CD4-positive, alpha-beta memory T cell (primary cell): ENCODE measurements at regions not wholly inside any gene's neighbourhood (a gene's known extent, or its start where the extent isn't known, plus 50 kb on each side); places are given as distances from the start of the nearest gene placed in this dataset.

Experiments used
- CTCF ChIA-PET: fragments of 350-600 bp; sonication (Branson Sonifier 250); formaldehyde crosslinking; loops from one replicate; lab custom pipeline; 2021; ENCODE audit warnings: inconsistent platforms; ENCODE audit not compliant: partially characterized antibody; lab: Charles Lee
- POLR2A ChIA-PET: fragments of 350-600 bp; sonication (Branson Sonifier 250); formaldehyde crosslinking; loops from one replicate; lab custom pipeline; 2021; ENCODE audit not compliant: partially characterized antibody; lab: Charles Lee
- DNase-seq, 5 donors: peaks; one replicate each; pipeline versions ENCODE4 v3.0.0 to v3.0.0-alpha.2; 2020 to 2022; ENCODE audit warnings: mixed read lengths in 1 of 5
- H3K27ac ChIP-seq: one replicate; pipeline ENCODE4 v1.7.0; 2013; ENCODE audit warnings: low read depth, low read length
- H3K27me3 ChIP-seq: 2 replicates; pipeline ENCODE4 v1.7.0; 2013; ENCODE audit warnings: mild to moderate bottlenecking, low read length, moderate library complexity; ENCODE audit not compliant: insufficient read depth
- H3K36me3 ChIP-seq: 2 replicates; pipeline ENCODE4 v1.7.0; 2013; ENCODE audit warnings: mild to moderate bottlenecking, low read length, moderate library complexity; ENCODE audit not compliant: insufficient read depth
- H3K4me1 ChIP-seq: 2 replicates; pipeline ENCODE4 v1.7.0; 2013; ENCODE audit warnings: mild to moderate bottlenecking, low read length, moderate library complexity; ENCODE audit not compliant: insufficient read depth
- H3K4me3 ChIP-seq, 2 donors: one replicate each; pipeline ENCODE4 v1.7.0; 2013; ENCODE audit warnings: low read length in 2 of 2, mild to moderate bottlenecking in 1 of 2
- H3K9me3 ChIP-seq, 2 donors: one replicate each; pipeline ENCODE4 v1.7.0; 2013; ENCODE audit warnings: low read length in 2 of 2, control low read depth in 1 of 2; ENCODE audit not compliant: control insufficient read depth in 1 of 2
- H3K27ac Mint-ChIP-seq, 7 donors: one replicate each; pipeline ENCODE4 v1.8.0; 2020 to 2021; ENCODE audit warnings: mixed read lengths in 7 of 7, mild to moderate bottlenecking in 6 of 7, inconsistent platforms in 3 of 7, moderate library complexity in 3 of 7
- H3K27me3 Mint-ChIP-seq, 2 donors: one replicate each; pipeline ENCODE4 v1.8.0; 2020 to 2021; ENCODE audit warnings: mixed read lengths in 2 of 2
- H3K36me3 Mint-ChIP-seq, 2 donors: one replicate each; pipeline ENCODE4 v1.8.0; 2020 to 2021; ENCODE audit warnings: mixed read lengths in 2 of 2, inconsistent platforms in 1 of 2, mild to moderate bottlenecking in 1 of 2
- H3K4me1 Mint-ChIP-seq, 4 donors: one replicate each; pipeline ENCODE4 v1.8.0; 2020 to 2021; ENCODE audit warnings: mixed read lengths in 4 of 4, mild to moderate bottlenecking in 1 of 4
- H3K4me3 Mint-ChIP-seq, 8 donors: one replicate each; pipeline ENCODE4 v1.8.0; 2020 to 2021; ENCODE audit warnings: mixed read lengths in 8 of 8, mild to moderate bottlenecking in 7 of 8, moderate library complexity in 6 of 8, inconsistent platforms in 3 of 8
- H3K9me3 Mint-ChIP-seq, 8 donors: one replicate each; pipeline ENCODE4 v1.8.0; 2020 to 2021; ENCODE audit warnings: mixed read lengths in 8 of 8, mild to moderate bottlenecking in 5 of 8, inconsistent platforms in 3 of 8, moderate library complexity in 1 of 8
- intact Hi-C: fragments of 100-400 bp; cut with micrococcal nuclease; formaldehyde crosslinking; loops from one replicate; pipeline ENCODE4 v1.15.1; 2023

- H3K27me3 Mint-ChIP-seq = peaks cover 0 to 2% of the 10 kb centered on the region in 2 donors
- CTCF ChIA-PET = interaction anchor here (0.6 to 9.5 kb wide), 11 partner anchors 9 to 255 kb away, joined by 3 to 78 read pairs (median 6); no protein-coding TSS in a partner anchor
- Histone ChIP-seq H3K4me3 (no peak overlapping the region), H3K4me1 (peaks cover 22% of the 10 kb centered on the region), H3K36me3 (no peaks in the 10 kb centered on the region), H3K27me3 (peaks cover 3% of the 10 kb centered on the region), H3K27ac (no peak overlapping the region), H3K9me3 (no peaks in the 10 kb centered on the region)
- peak overlapping the region in 2 of 7 donors; percentile 12 to 13 for H3K27ac Mint-ChIP-seq
- H3K36me3 Mint-ChIP-seq = no peaks in the 10 kb centered on the region
- intact Hi-C loops = loop anchor here (1.0 kb wide), 1 partner anchor 9 kb away; no protein-coding TSS in a partner anchor
- peak in 3 of 5 donors; percentile 29 to 37 (median 34) for DNase-seq
- POLR2A ChIA-PET = no interaction called here
- peaks cover 15 to 28% (median 21%) of the 10 kb centered on the region in 4 donors for H3K4me1 Mint-ChIP-seq
- no peaks in the 10 kb centered on the region for H3K9me3 Mint-ChIP-seq
- H3K4me3 Mint-ChIP-seq = no peak overlapping the region
These were observed 89.3 kb upstream of the PRKCQ start for GRCh38 chr10:6669269-6669859.

DNA sequence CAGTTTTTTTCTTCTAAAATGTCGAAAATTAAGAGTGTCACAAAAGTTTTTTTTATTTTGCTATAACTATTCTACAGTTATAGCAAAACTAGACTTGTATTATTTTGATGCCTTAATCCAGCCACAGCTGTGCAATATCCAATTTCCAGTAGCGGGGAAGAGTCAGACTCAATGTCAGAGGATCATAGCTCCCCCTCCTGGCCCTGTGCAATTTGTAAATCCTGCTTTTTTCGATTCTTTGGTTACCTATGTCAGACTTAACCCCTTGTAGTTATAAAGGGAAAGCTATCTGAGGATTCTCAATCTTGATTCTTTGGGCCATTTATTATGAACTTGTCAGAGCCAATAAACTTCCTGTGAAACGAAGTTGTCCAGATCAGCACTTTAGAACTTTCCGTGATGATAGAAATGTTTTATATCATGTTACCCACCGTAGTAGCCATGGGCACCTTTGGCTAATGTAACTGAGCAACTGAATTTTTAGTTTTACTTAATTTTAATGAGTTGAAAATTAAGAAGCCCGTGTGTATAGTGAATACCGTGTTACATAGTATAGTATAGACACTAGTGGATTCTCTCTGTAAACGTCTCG lies 87.7 kb upstream of the PRKCQ start:
- CTCF ChIA-PET = interaction anchor here (0.8 to 9.5 kb wide), 22 partner anchors 10 to 266 kb away, joined by 3 to 78 read pairs (median 4); no protein-coding TSS in a partner anchor
- Mint-ChIP-seq H3K4me1 (peaks cover 15 to 28% (median 21%) of the 10 kb centered on the region in 4 donors), H3K4me3 (peak overlapping the region in 1 of 8 donors; percentile 10), H3K27me3 (no peaks in the 10 kb centered on the region), H3K36me3 (no peaks in the 10 kb centered on the region), H3K9me3 (no peaks in the 10 kb centered on the region), H3K27ac (no peak overlapping the region)
- H3K27ac ChIP-seq = no peak overlapping the region
- no peaks in the 10 kb centered on the region for H3K36me3 ChIP-seq
- POLR2A ChIA-PET = interaction anchor here (0.6 to 2.7 kb wide), 2 partner anchors 86 to 122 kb away, joined by 3 to 18 read pairs; partner anchors contain the start of gene PRKCQ
- H3K4me1 ChIP-seq = peaks cover 22% of the 10 kb centered on the region
- no peaks in the 10 kb centered on the region for H3K27me3 ChIP-seq
- intact Hi-C loops = loop anchor here (1.0 kb wide), 3 partner anchors 87 to 250 kb away; partner anchors contain the start of gene PRKCQ
- peak in 4 of 5 donors; percentile 15 to 34 (median 26) for DNase-seq
- no peaks in the 10 kb centered on the region for H3K9me3 ChIP-seq
- H3K4me3 ChIP-seq = no peak overlapping the region

DNA sequence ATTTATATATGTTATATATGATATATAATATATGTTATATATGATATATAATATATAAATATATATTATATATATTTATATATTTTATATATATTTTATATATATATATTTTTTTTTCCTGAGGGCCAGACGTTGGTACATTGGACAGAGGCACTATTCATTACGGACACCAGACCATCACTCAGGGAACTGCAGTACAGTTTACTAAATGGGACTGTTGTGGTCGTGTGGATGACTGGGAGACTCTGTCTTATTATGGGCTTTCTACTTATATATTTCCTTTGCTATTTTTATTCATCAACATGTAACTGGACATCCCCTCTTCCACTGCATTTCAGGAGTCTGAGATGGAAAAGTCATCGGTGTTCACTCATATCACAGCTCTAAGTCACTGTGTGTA lies 87.1 kb upstream of the PRKCQ start:
- Histone ChIP-seq H3K36me3 (no peaks in the 10 kb centered on the region), H3K9me3 (no peaks in the 10 kb centered on the region), H3K27me3 (no peaks in the 10 kb centered on the region), H3K4me3 (no peak overlapping the region), H3K4me1 (peaks cover 22% of the 10 kb centered on the region), H3K27ac (no peak overlapping the region)
- Mint-ChIP-seq H3K27me3 (no peaks in the 10 kb centered on the region), H3K36me3 (no peaks in the 10 kb centered on the region), H3K4me1 (peaks cover 15 to 28% (median 21%) of the 10 kb centered on the region in 4 donors), H3K4me3 (no peak overlapping the region), H3K27ac (no peak overlapping the region), H3K9me3 (no peaks in the 10 kb centered on the region)
- intact Hi-C loops = loop anchor here (1.0 kb wide), 3 partner anchors 87 to 250 kb away; partner anchors contain the start of gene PRKCQ
- ChIA-PET CTCF (interaction anchor here (0.9 to 9.5 kb wide), 17 partner anchors 9 to 261 kb away, joined by 3 to 78 read pairs (median 6); no protein-coding TSS in a partner anchor), POLR2A (interaction anchor here (2.7 kb wide), 1 partner anchor 86 kb away, joined by 18 read pairs; the partner anchor contains the start of gene PRKCQ)
- no peak for DNase-seq

DNA sequence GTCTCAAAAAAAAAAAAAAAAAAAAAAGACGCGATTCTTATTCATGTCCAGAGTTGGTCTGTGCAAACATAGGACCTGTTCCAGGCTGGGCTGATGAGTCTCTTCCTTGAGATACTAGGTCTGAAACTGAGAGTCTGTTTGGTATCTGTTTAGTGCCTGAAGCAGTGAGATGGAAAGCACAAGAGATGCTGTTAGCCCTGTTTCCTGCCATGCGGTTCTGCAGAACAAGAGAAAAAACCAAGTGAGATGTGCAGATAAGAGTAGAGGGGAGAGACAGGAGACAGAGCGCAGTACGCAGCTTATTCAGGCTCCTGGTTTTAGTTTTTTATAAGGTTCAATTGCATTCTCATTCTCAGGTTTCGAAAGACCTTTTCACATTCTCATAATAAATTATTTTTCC lies 85.8 kb upstream of the PRKCQ start:
- intact Hi-C loops = loop anchor here (1.0 kb wide), 1 partner anchor 193 kb away; no protein-coding TSS in a partner anchor
- no peaks in the 10 kb centered on the region for H3K36me3 ChIP-seq
- peaks cover 22% of the 10 kb centered on the region for H3K4me1 ChIP-seq
- Mint-ChIP-seq H3K4me3 (peak overlapping the region; percentile 13 to 90 (median 69)), H3K4me1 (peaks cover 15 to 28% (median 21%) of the 10 kb centered on the region in 4 donors), H3K27me3 (no peaks in the 10 kb centered on the region), H3K9me3 (no peaks in the 10 kb centered on the region), H3K36me3 (no peaks in the 10 kb centered on the region), H3K27ac (peak overlapping the region; percentile 0 to 91 (median 32))
- ChIA-PET POLR2A (interaction anchor here (0.6 to 2.7 kb wide), 6 partner anchors 17 to 220 kb away, joined by 3 to 18 read pairs (median 4); partner anchors contain the start of gene PRKCQ), CTCF (interaction anchor here (0.7 to 9.5 kb wide), 11 partner anchors 12 to 259 kb away, joined by 3 to 78 read pairs (median 4); no protein-coding TSS in a partner anchor)
- H3K9me3 ChIP-seq = no peaks in the 10 kb centered on the region
- H3K27me3 ChIP-seq = no peaks in the 10 kb centered on the region
- peak; percentile 65 to 79 (median 69) for DNase-seq
- H3K27ac ChIP-seq = no peak overlapping the region
- no peak overlapping the region for H3K4me3 ChIP-seq

- POLR2A ChIA-PET = interaction anchor here (1.2 kb wide), 1 partner anchor 130 kb away, joined by 3 read pairs; no protein-coding TSS in a partner anchor
- CTCF ChIA-PET = interaction anchor here (1.2 to 2.0 kb wide), 3 partner anchors 12 to 574 kb away, joined by 3 to 15 read pairs (median 5); no protein-coding TSS in a partner anchor
- H3K27me3 ChIP-seq = no peaks in the 10 kb centered on the region
- no peak overlapping the region for H3K27ac ChIP-seq
- no peak for DNase-seq
- Mint-ChIP-seq H3K27ac (no peak overlapping the region), H3K4me3 (no peak overlapping the region), H3K4me1 (peaks cover 0 to 11% (median 3%) of the 10 kb centered on the region in 4 donors), H3K27me3 (peaks cover 0 to 2% of the 10 kb centered on the region in 2 donors), H3K9me3 (no peaks in the 10 kb centered on the region), H3K36me3 (no peaks in the 10 kb centered on the region)
- intact Hi-C loops = no loop called here
- no peaks in the 10 kb centered on the region for H3K9me3 ChIP-seq
- H3K4me3 ChIP-seq = no peak overlapping the region
- H3K36me3 ChIP-seq = no peaks in the 10 kb centered on the region
- H3K4me1 ChIP-seq = peaks cover 4% of the 10 kb centered on the region
These were observed 80.4 kb upstream of the PRKCQ start for GRCh38 chr10:6660460-6660859.

DNA sequence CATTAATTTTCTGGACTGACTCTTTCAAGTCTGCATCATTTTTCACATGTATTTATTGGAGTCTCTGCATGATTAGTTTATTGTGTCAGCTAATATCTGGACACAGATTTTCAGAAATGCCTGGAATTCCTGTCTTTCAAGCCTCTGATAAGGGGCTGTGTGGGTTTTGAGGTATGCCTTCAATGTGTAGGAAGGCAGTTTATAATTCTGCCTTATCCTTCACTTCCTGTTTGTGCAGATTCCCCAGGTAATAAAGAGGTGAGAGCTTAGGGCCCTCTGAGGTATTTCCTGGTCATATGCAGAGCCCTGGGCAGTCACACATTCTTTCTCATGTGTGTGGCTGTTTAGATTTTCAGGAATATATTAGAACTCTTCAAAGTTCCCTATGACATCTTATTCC lies 79.4 kb upstream of the PRKCQ start:
- H3K27me3 ChIP-seq = no peaks in the 10 kb centered on the region
- no peak overlapping the region for H3K4me3 ChIP-seq
- intact Hi-C loops = no loop called here
- Mint-ChIP-seq H3K27me3 (peaks cover 0 to 2% of the 10 kb centered on the region in 2 donors), H3K4me1 (peaks cover 0 to 6% (median 3%) of the 10 kb centered on the region in 4 donors), H3K36me3 (no peaks in the 10 kb centered on the region), H3K9me3 (no peaks in the 10 kb centered on the region), H3K4me3 (no peak overlapping the region), H3K27ac (no peak overlapping the region)
- no peak overlapping the region for H3K27ac ChIP-seq
- H3K4me1 ChIP-seq = no peaks in the 10 kb centered on the region
- no peak for DNase-seq
- no peaks in the 10 kb centered on the region for H3K9me3 ChIP-seq
- no peaks in the 10 kb centered on the region for H3K36me3 ChIP-seq
- ChIA-PET POLR2A (interaction anchor here (0.9 to 1.5 kb wide), 3 partner anchors 16 to 129 kb away, joined by 3 to 4 read pairs (median 4); no protein-coding TSS in a partner anchor), CTCF (interaction anchor here (1.2 to 2.0 kb wide), 5 partner anchors 8 to 573 kb away, joined by 3 to 15 read pairs (median 3); no protein-coding TSS in a partner anchor)
